ENCODE measurements at regions not wholly inside any gene's neighbourhood (a gene's known extent, or its start where the extent isn't known, plus 50 kb on each side); places are given as distances from the start of the nearest gene placed in this dataset.

- ATAC-seq (no peak), DNase-seq (ENCODE audit: low read depth, low spot score) (no peak), FAIRE-seq (no peak)
- intact Hi-C loops (cut with micrococcal nuclease; ENCODE audit: unreplicated experiment) (no loop called here), in situ Hi-C loops (cut with MboI) (no loop called here)
- H3K36me3 ChIP-seq (ENCODE audit: control insufficient read depth in 2 of 2, insufficient read depth in 2 of 2, low read length in 1 of 2): no peaks in the 10 kb centered on the region
- H3K27me3 ChIP-seq (replicated peaks in 1 of 2; ENCODE audit: control insufficient read depth in 2 of 2, insufficient read depth in 2 of 2, low read length in 1 of 2): no peaks in the 10 kb centered on the region
- H3K79me2 ChIP-seq (ENCODE audit: control insufficient read depth, insufficient read depth, low read length): no peaks in the 10 kb centered on the region
- no peak overlapping the region for H3K27ac ChIP-seq (ENCODE audit: control insufficient read depth, insufficient read depth)
- H3K9me3 ChIP-seq (replicated peaks; ENCODE audit: control insufficient read depth, insufficient read depth, low read length): peaks cover 2% of the 10 kb centered on the region; the same call in 1 of the 3 replicates
- 40% methylated on average over 6 of the region's 6 CpGs for WGBS (ENCODE audit: insufficient coverage, insufficient replicate concordance, low lambda C conversion rate, missing lambda C conversion rate)
- H4K20me1 ChIP-seq (ENCODE audit: control insufficient read depth, insufficient read depth): no peaks in the 10 kb centered on the region
- BruUV-seq (replicated peaks): no TSS peak
- H3K4me3 ChIP-seq: no peak overlapping the region
- H3K9ac ChIP-seq (ENCODE audit: control insufficient read depth, insufficient read depth, low read length): no peak overlapping the region
- POLR2A ChIA-PET: no interaction called here
- CTCF ChIA-PET: no interaction called here
- RAD21 ChIA-PET (ENCODE audit: unreplicated experiment): no interaction called here
- SMC1A ChIA-PET (ENCODE audit: uncharacterized antibody, unreplicated experiment): interaction anchor here (0.6 kb wide), 1 partner anchor 8 kb away, joined by 3 read pairs; no protein-coding TSS in a partner anchor
- H3K4me1 ChIP-seq (ENCODE audit: control insufficient read depth, insufficient read depth, low read length): no peaks in the 10 kb centered on the region
- TF ChIP-seq DPF2 (IDR thresholded peaks at IDR 0.05) (no peak), NRF1 (conservative IDR thresholded peaks at IDR 0.05; ENCODE audit: low read depth, low read length) (no peak), IKZF1 (conservative IDR thresholded peaks at IDR 0.05) (no peak), RELB (IDR thresholded peaks at IDR 0.05; ENCODE audit: low read depth) (no peak), ATF2 (IDR thresholded peaks at IDR 0.05; ENCODE audit: low read length) (no peak), E4F1 (IDR thresholded peaks at IDR 0.05; ENCODE audit: borderline replicate concordance, partially characterized antibody) (no peak), NR2C1 (IDR thresholded peaks at IDR 0.05) (no peak)
- H2AFZ ChIP-seq (ENCODE audit: control insufficient read depth, low read depth, low read length): no peak overlapping the region
- H3K4me2 ChIP-seq (ENCODE audit: control insufficient read depth, insufficient read depth): no peak overlapping the region
Observed at GRCh38 chr12:127145241-127145928, 1121.6 kb upstream of the TMEM132C start.
